B cell (primary cell): ENCODE measurements at regions not wholly inside any gene's neighbourhood (a gene's known extent, or its start where the extent isn't known, plus 50 kb on each side); places are given as distances from the start of the nearest gene placed in this dataset.

ENCODE experiments used
- ATAC-seq: fragments of 200-7000 bp; cut with Tn5 transposase; one replicate; pipeline ENCODE4 v1.10.0; 2021; ENCODE audit warnings: low read depth, mild to moderate bottlenecking, moderate number of reproducible peaks, moderate library complexity
- CTCF ChIA-PET: fragments of 350-600 bp; sonication (Branson Sonifier 250); formaldehyde crosslinking; loops from one replicate; lab custom pipeline; 2021; ENCODE audit warnings: antibody characterized with exemption, inconsistent platforms; lab: Charles Lee
- POLR2A ChIA-PET: fragments of 350-600 bp; sonication (Branson Sonifier 250); formaldehyde crosslinking; loops from one replicate; lab custom pipeline; 2021; ENCODE audit warnings: antibody characterized with exemption; lab: Charles Lee
- DNase-seq: peaks from one replicate; pipeline ENCODE4 v3.0.0; 2013
- H2AFZ ChIP-seq: 2 replicates; pipeline ENCODE4 v1.6.1; 2012; ENCODE audit warnings: mild to moderate bottlenecking, low read depth, low read length; ENCODE audit not compliant: insufficient read depth, poor library complexity, severe bottlenecking
- H3K27ac ChIP-seq, 2 donors: 1 replicate in 1 of 2; 2 replicates in 1 of 2; pipeline ENCODE4 v1.5.1; 2012 to 2013; ENCODE audit warnings: low read length in 2 of 2, mild to moderate bottlenecking in 2 of 2, moderate library complexity in 1 of 2
- H3K27me3 ChIP-seq, 4 experiments: fragments of 200-600 bp in 1 of 4; sonication (generic) in 1 of 4; replicated peaks in 1 of 4; 1 replicate in 2 of 4; 2 replicates in 2 of 4; pipeline versions ENCODE4 v1.6.1 to v1.7.0; 2013 to 2016; ENCODE audit warnings: low read length in 3 of 4, mild to moderate bottlenecking in 2 of 4, mixed read lengths in 1 of 4, moderate library complexity in 1 of 4; ENCODE audit not compliant: insufficient read depth in 4 of 4, control insufficient read depth in 3 of 4; ENCODE audit errors: control extremely low read depth in 1 of 4
- H3K36me3 ChIP-seq, 2 experiments: replicated peaks in 1 of 2; 1 replicate in 1 of 2; 2 replicates in 1 of 2; pipeline versions ENCODE4 v1.6.1 to v1.7.1; 2013; ENCODE audit warnings: low read length in 1 of 2; ENCODE audit not compliant: insufficient read depth in 2 of 2, control insufficient read depth in 1 of 2; ENCODE audit errors: control extremely low read depth in 1 of 2, extremely low read depth in 1 of 2
- H3K4me1 ChIP-seq, 2 donors: fragments of 200-600 bp in 1 of 2; sonication (generic) in 1 of 2; 1 replicate in 1 of 2; 2 replicates in 1 of 2; pipeline versions ENCODE4 v1.5.1 to v1.6.1; 2013 to 2017; ENCODE audit warnings: low read length in 2 of 2; ENCODE audit not compliant: control insufficient read depth in 2 of 2, insufficient read depth in 2 of 2
- H3K4me2 ChIP-seq: replicated peaks from 2 replicates; pipeline ENCODE3; 2012; ENCODE audit warnings: mild to moderate bottlenecking, low read depth, low read length; ENCODE audit not compliant: poor library complexity, severe bottlenecking
- H3K4me3 ChIP-seq, 5 experiments: fragments of 200-600 bp in 1 of 5; sonication (generic) in 1 of 5; 1 replicate in 3 of 5; 2 replicates in 2 of 5; pipeline versions ENCODE4 v1.5.1 to v1.7.0; 2011 to 2016; ENCODE audit warnings: low read length in 4 of 5, mild to moderate bottlenecking in 4 of 5, low read depth in 2 of 5, control low read depth in 1 of 5, moderate library complexity in 1 of 5; ENCODE audit not compliant: insufficient read depth in 1 of 5; ENCODE audit errors: control extremely low read depth in 1 of 5, extremely low read depth in 1 of 5
- H3K79me2 ChIP-seq: fragments of 200-600 bp; sonication (generic); one replicate; pipeline ENCODE4 v1.6.0; 2016; ENCODE audit warnings: low read length; ENCODE audit not compliant: control insufficient read depth, insufficient read depth
- H3K9ac ChIP-seq: fragments of 200-600 bp; sonication (generic); 2 replicates; pipeline ENCODE4 v1.6.1; 2017; ENCODE audit warnings: mild to moderate bottlenecking, low read length, moderate library complexity
- H3K9me3 ChIP-seq, 3 donors: one replicate each; pipeline versions ENCODE4 v1.6.1 to v1.7.1; 2013; ENCODE audit warnings: low read length in 2 of 3; ENCODE audit not compliant: control insufficient read depth in 2 of 3, insufficient read depth in 1 of 3; ENCODE audit errors: control extremely low read depth in 1 of 3
- H4K20me1 ChIP-seq: 2 replicates; pipeline ENCODE4 v1.6.0; 2012; ENCODE audit warnings: mild to moderate bottlenecking, low read length; ENCODE audit not compliant: insufficient read depth, control insufficient read depth, poor library complexity, severe bottlenecking
- H3K27ac Mint-ChIP-seq: one replicate; pipeline ENCODE4 v1.8.0; 2021; ENCODE audit warnings: mixed read lengths
- H3K27me3 Mint-ChIP-seq: one replicate; pipeline ENCODE4 v1.8.0; 2021; ENCODE audit warnings: mixed read lengths
- H3K4me1 Mint-ChIP-seq: one replicate; pipeline ENCODE4 v1.8.0; 2021; ENCODE audit warnings: mixed read lengths
- H3K4me3 Mint-ChIP-seq: one replicate; pipeline ENCODE4 v1.8.0; 2021; ENCODE audit warnings: mixed read lengths
- H3K9me3 Mint-ChIP-seq: one replicate; pipeline ENCODE4 v1.8.0; 2022; ENCODE audit warnings: mixed read lengths; ENCODE audit not compliant: insufficient read depth
- EZH2 ChIP-seq: IDR thresholded peaks from 2 replicates; pipeline ENCODE4 v1.6.1; 2012; ENCODE audit warnings: borderline replicate concordance, low read depth, mild to moderate bottlenecking, moderate library complexity, low read length; ENCODE audit not compliant: insufficient read depth, poor library complexity, severe bottlenecking
- WGBS: methylation state at CpG from one replicate; pipeline ENCODE4 v1.1.5; 2013; ENCODE audit warnings: missing lambda C conversion rate; ENCODE audit not compliant: insufficient coverage; 5-methylcytosine and 5-hydroxymethylcytosine counted together
- intact Hi-C: fragments of 100-400 bp; cut with micrococcal nuclease; formaldehyde crosslinking; loops from one replicate; pipeline ENCODE4 v1.10.0; 2022
- TF ChIP-seq, protein P1 (sequence below): fragments of 200-600 bp; IDR thresholded peaks from one replicate; pipeline ENCODE4 v1.8.0; 2022; ENCODE audit warnings: antibody characterized with exemption, mild to moderate bottlenecking

DNA sequence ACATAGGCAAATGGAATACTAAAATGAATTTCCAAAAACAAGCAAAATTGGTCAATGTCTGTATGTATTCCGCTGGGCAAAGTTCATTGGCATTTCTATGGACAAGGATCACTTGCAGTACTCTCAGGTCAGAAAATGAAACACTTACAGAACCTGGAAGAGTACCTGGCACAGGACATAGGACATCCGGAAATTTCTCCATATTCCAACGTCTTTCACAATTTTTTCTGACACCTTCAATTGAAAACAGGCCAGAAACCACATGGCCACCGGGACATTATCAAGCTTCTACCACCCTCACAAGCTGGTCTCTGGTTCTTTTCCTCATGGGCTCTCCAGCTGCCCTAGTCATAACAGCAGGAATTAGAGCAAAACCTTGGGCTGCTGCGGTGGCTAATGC is 96.9 kb upstream of the MSH6 start:
- Histone ChIP-seq H3K9ac (no peak overlapping the region), H2AFZ (no peak overlapping the region), H3K27me3 (no peaks in the 10 kb centered on the region), H3K36me3 (no peaks in the 10 kb centered on the region), H3K4me1 (peaks cover 15 to 21% of the 10 kb centered on the region in 2 donors), H3K9me3 (peaks cover 0 to 19% (median 5%) of the 10 kb centered on the region in 3 donors), H3K4me3 (no peak overlapping the region), H3K79me2 (no peaks in the 10 kb centered on the region), H4K20me1 (no peaks in the 10 kb centered on the region), H3K27ac (no peak overlapping the region), H3K4me2 (no peak overlapping the region)
- ChIA-PET POLR2A (no interaction called here), CTCF (interaction anchor here (1.2 to 1.3 kb wide), 2 partner anchors 9 to 81 kb away, joined by 3 to 6 read pairs; no protein-coding TSS in a partner anchor)
- DNase-seq (no peak), ATAC-seq (no peak)
- no peak overlapping the region for H3K27ac Mint-ChIP-seq
- H3K4me3 Mint-ChIP-seq, result no peak overlapping the region
- H3K9me3 Mint-ChIP-seq, result no peaks in the 10 kb centered on the region
- TF ChIP-seq, protein P1, sequence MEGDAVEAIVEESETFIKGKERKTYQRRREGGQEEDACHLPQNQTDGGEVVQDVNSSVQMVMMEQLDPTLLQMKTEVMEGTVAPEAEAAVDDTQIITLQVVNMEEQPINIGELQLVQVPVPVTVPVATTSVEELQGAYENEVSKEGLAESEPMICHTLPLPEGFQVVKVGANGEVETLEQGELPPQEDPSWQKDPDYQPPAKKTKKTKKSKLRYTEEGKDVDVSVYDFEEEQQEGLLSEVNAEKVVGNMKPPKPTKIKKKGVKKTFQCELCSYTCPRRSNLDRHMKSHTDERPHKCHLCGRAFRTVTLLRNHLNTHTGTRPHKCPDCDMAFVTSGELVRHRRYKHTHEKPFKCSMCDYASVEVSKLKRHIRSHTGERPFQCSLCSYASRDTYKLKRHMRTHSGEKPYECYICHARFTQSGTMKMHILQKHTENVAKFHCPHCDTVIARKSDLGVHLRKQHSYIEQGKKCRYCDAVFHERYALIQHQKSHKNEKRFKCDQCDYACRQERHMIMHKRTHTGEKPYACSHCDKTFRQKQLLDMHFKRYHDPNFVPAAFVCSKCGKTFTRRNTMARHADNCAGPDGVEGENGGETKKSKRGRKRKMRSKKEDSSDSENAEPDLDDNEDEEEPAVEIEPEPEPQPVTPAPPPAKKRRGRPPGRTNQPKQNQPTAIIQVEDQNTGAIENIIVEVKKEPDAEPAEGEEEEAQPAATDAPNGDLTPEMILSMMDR, result no peak
- TF ChIP-seq EZH2, result no peak
- no peaks in the 10 kb centered on the region for H3K27me3 Mint-ChIP-seq
- intact Hi-C loops, result no loop called here
- 94% methylated on average over 5 of the region's 5 CpGs for WGBS
- peaks cover 18% of the 10 kb centered on the region for H3K4me1 Mint-ChIP-seq

DNA sequence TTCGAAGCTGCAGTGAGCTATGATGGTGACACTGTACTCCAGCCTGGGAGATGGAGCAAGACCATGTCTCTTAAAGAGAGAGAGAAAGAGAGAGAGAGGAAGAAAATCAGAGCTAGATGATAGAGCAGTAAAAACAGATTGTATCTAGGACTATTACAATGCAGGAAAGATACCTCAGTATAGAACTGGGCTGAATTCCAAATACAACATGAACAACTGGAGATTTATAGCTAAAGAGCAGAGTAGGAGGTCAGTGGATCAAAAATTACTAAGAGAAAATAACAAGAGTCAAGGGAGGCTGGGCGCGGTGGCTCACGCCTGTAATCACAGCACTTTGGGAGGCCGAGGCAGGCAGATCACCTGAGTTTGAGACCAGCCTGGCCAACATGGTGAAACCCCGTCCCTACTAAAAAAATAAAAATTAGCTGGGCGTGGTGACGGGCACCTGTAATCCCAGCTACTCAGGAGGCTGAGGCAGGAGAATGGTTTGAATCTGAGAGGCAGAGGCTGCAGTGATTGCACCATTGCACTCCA is 100.7 kb upstream of the MSH6 start:
- Mint-ChIP-seq H3K4me1 (no peaks in the 10 kb centered on the region), H3K27ac (no peak overlapping the region), H3K4me3 (no peak overlapping the region), H3K27me3 (no peaks in the 10 kb centered on the region), H3K9me3 (no peaks in the 10 kb centered on the region)
- DNase-seq, result no peak
- H3K4me2 ChIP-seq, result no peak overlapping the region
- WGBS, result 100% methylated on average over 8 of the region's 8 CpGs
- no peaks in the 10 kb centered on the region for H3K79me2 ChIP-seq
- H3K27ac ChIP-seq, result no peak overlapping the region
- TF ChIP-seq, protein P1, result no peak
- TF ChIP-seq EZH2, result no peak
- H3K36me3 ChIP-seq, result no peaks in the 10 kb centered on the region
- peaks cover 0 to 1% (median 0%) of the 10 kb centered on the region in 3 donors for H3K9me3 ChIP-seq
- ChIA-PET CTCF (no interaction called here), POLR2A (interaction anchor here (1.3 kb wide), 1 partner anchor 11 kb away, joined by 5 read pairs; no protein-coding TSS in a partner anchor)
- H4K20me1 ChIP-seq, result no peaks in the 10 kb centered on the region
- H3K27me3 ChIP-seq, result no peaks in the 10 kb centered on the region
- H3K4me1 ChIP-seq, result no peaks in the 10 kb centered on the region
- no peak overlapping the region for H3K4me3 ChIP-seq
- ATAC-seq, result no peak
- H3K9ac ChIP-seq, result no peak overlapping the region
- intact Hi-C loops, result no loop called here
- no peak overlapping the region for H2AFZ ChIP-seq
